IMR-90 (cell line): ENCODE measurements at regions not wholly inside any gene's neighbourhood (a gene's known extent, or its start where the extent isn't known, plus 50 kb on each side); places are given as distances from the start of the nearest gene placed in this dataset.

ENCODE experiments used
- ATAC-seq: fragments of 200-7000 bp; cut with Tn5 transposase; 2 replicates; pipeline ENCODE4 v1.9.1; 2020; ENCODE audit warnings: low read depth, mild to moderate bottlenecking, moderate library complexity
- BruUV-seq: library from RNA; stranded (reverse); fragments of 400-500 nt; replicated peaks from 2 replicates; lab custom pipeline; 2021; lab: Mats Ljungman, UMichigan
- CTCF ChIA-PET: fragments of 300-600 bp; formaldehyde crosslinking; extraction: SDS; loops from one replicate; lab custom pipeline; 2021; ENCODE audit warnings: antibody characterized with exemption; lab: Yijun Ruan, JAX
- POLR2A ChIA-PET: fragments of 300-600 bp; sonication (Branson Sonifier 250); formaldehyde crosslinking; loops from one replicate; lab custom pipeline; 2022; ENCODE audit warnings: antibody characterized with exemption; ENCODE audit not compliant: unreplicated experiment; lab: Charles Lee
- DNase-seq: peaks from one replicate; pipeline ENCODE4 v3.0.0; 2013
- H2AFZ ChIP-seq: replicated peaks from 2 replicates; pipeline ENCODE3; 2013; ENCODE audit warnings: low read length, mild to moderate bottlenecking; ENCODE audit not compliant: poor library complexity
- H2AK5ac ChIP-seq: 2 replicates; pipeline ENCODE4 v1.6.1; 2013; ENCODE audit warnings: low read depth, low read length, inconsistent platforms
- H2AK9ac ChIP-seq: replicated peaks from 2 replicates; pipeline ENCODE3; 2013; ENCODE audit warnings: mild to moderate bottlenecking, low read depth, low read length, moderate library complexity; ENCODE audit not compliant: poor library complexity
- H2BK120ac ChIP-seq: 2 replicates; pipeline ENCODE4 v1.6.1; 2013; ENCODE audit warnings: low read depth, low read length, inconsistent platforms
- H2BK15ac ChIP-seq: 3 replicates; pipeline ENCODE4 v1.6.1; 2013; ENCODE audit warnings: low read depth, low read length, inconsistent platforms
- H2BK20ac ChIP-seq: 2 replicates; pipeline ENCODE4 v1.6.1; 2013; ENCODE audit warnings: low read depth, mild to moderate bottlenecking, inconsistent platforms, low read length, moderate library complexity
- H2BK5ac ChIP-seq: 2 replicates; pipeline ENCODE4 v1.6.1; 2013; ENCODE audit warnings: mild to moderate bottlenecking, low read depth, low read length, inconsistent platforms; ENCODE audit not compliant: poor library complexity, severe bottlenecking
- H3K14ac ChIP-seq: replicated peaks from 2 replicates; pipeline ENCODE4 v1.6.1; 2013; ENCODE audit warnings: low read depth, low read length, inconsistent platforms
- H3K18ac ChIP-seq: 2 replicates; pipeline ENCODE4 v1.6.1; 2013; ENCODE audit warnings: low read depth, low read length, control low read depth
- H3K23ac ChIP-seq: 2 replicates; pipeline ENCODE4 v1.6.1; 2013; ENCODE audit warnings: low read depth, low read length, inconsistent platforms
- H3K27ac ChIP-seq: 2 replicates; pipeline ENCODE4 v1.5.1; 2013; ENCODE audit warnings: mild to moderate bottlenecking, control low read depth, low read length; ENCODE audit not compliant: insufficient read depth
- H3K27me3 ChIP-seq: 2 replicates; pipeline ENCODE4 v1.6.1; 2013; ENCODE audit warnings: low read length; ENCODE audit not compliant: control insufficient read depth, insufficient read depth
- H3K36me3 ChIP-seq: 2 replicates; pipeline ENCODE4 v1.6.1; 2013; ENCODE audit warnings: low read length, mixed read lengths; ENCODE audit not compliant: control insufficient read depth, insufficient read depth
- H3K4ac ChIP-seq: 2 replicates; pipeline ENCODE4 v1.6.1; 2013; ENCODE audit warnings: low read depth, low read length, inconsistent platforms
- H3K4me1 ChIP-seq: 2 replicates; pipeline ENCODE4 v1.6.1; 2013; ENCODE audit warnings: low read length, mixed read lengths; ENCODE audit not compliant: control insufficient read depth, insufficient read depth
- H3K4me2 ChIP-seq: 2 replicates; pipeline ENCODE4 v1.6.1; 2013; ENCODE audit warnings: low read depth, mild to moderate bottlenecking, control low read depth, low read length, moderate library complexity
- H3K4me3 ChIP-seq: 2 replicates; pipeline ENCODE4 v1.5.1; 2013; ENCODE audit warnings: low read depth, mild to moderate bottlenecking, control low read depth, low read length, moderate library complexity; ENCODE audit not compliant: insufficient read depth
- H3K56ac ChIP-seq: 2 replicates; pipeline ENCODE4 v1.6.1; 2013; ENCODE audit warnings: low read length, inconsistent platforms; ENCODE audit not compliant: insufficient read depth; ENCODE audit errors: extremely low read depth
- H3K79me1 ChIP-seq, 2 experiments: 2 replicates each; pipeline ENCODE4 v1.6.1; 2013; ENCODE audit warnings: low read length in 2 of 2, inconsistent platforms in 1 of 2, low read depth in 1 of 2
- H3K9ac ChIP-seq: 2 replicates; pipeline ENCODE4 v1.6.1; 2013; ENCODE audit warnings: low read depth, low read length, control low read depth
- H3K9me1 ChIP-seq: 2 replicates; pipeline ENCODE4 v1.6.1; 2013; ENCODE audit warnings: low read length, inconsistent platforms; ENCODE audit not compliant: insufficient read depth
- H3K9me3 ChIP-seq: 2 replicates; pipeline ENCODE4 v1.6.1; 2013; ENCODE audit warnings: low read length; ENCODE audit not compliant: control insufficient read depth, insufficient read depth
- H4K20me1 ChIP-seq: 2 replicates; pipeline ENCODE4 v1.6.1; 2013; ENCODE audit warnings: low read length, inconsistent platforms; ENCODE audit not compliant: insufficient read depth
- H4K5ac ChIP-seq: 2 replicates; pipeline ENCODE4 v1.6.1; 2013; ENCODE audit warnings: mild to moderate bottlenecking, low read depth, low read length, control low read depth
- H4K8ac ChIP-seq, 2 experiments: 2 replicates each; pipeline ENCODE4 v1.6.1; 2013; ENCODE audit warnings: low read depth in 2 of 2, low read length in 2 of 2, control low read depth in 1 of 2, inconsistent platforms in 1 of 2
- H4K91ac ChIP-seq: 2 replicates; pipeline ENCODE4 v1.6.1; 2013; ENCODE audit warnings: low read depth, low read length, inconsistent platforms; ENCODE audit not compliant: insufficient read depth
- CEBPB ChIP-seq: IDR thresholded peaks from 2 replicates; pipeline ENCODE4 v1.6.1; 2012; ENCODE audit warnings: low read depth, low read length, improper control_type of control experiment
- CTCF ChIP-seq: conservative IDR thresholded peaks from 2 replicates; pipeline ENCODE4 v1.5.1; 2012; ENCODE audit warnings: mild to moderate bottlenecking, low read depth, low read length, improper control_type of control experiment
- NFE2L2 ChIP-seq: fragments of 150-350 bp; IDR thresholded peaks from 2 replicates; pipeline ENCODE4 v1.6.1; 2016; ENCODE audit warnings: low read depth, mild to moderate bottlenecking, low read length
- SMC3 ChIP-seq: fragments of 150-350 bp; IDR thresholded peaks from 2 replicates; pipeline ENCODE4 v1.6.1; 2016; ENCODE audit warnings: low read depth, mild to moderate bottlenecking, antibody characterized with exemption, low read length, moderate library complexity
- WGBS, 2 experiments: methylation state at CpG; one replicate each; pipeline versions ENCODE4 v1.1.5 to v1.1.7; 2013; ENCODE audit warnings: missing lambda C conversion rate in 2 of 2; ENCODE audit not compliant: insufficient read length in 1 of 2; ENCODE audit errors: extremely low coverage in 2 of 2; 5-methylcytosine and 5-hydroxymethylcytosine counted together
- dilution Hi-C: fragments of 300-500 bp; cut with HindIII; formaldehyde crosslinking; loops from one replicate; pipeline ENCODE4 v1.14.3; 2018; ENCODE audit warnings: low sequenced_read_pairs; ENCODE audit not compliant: unreplicated experiment
- in situ Hi-C: fragments of 300-500 bp; cut with MboI; formaldehyde crosslinking; loops from 3 replicates; pipeline ENCODE4 v1.14.3; 2019; ENCODE audit warnings: low sequenced_read_pairs, inconsistent platforms, mixed read lengths
- intact Hi-C: fragments of 100-400 bp; cut with micrococcal nuclease; formaldehyde crosslinking; loops from 2 replicates; pipeline ENCODE4 v1.10.0; 2022

GRCh38 chr4:17112292-17112659 lies 213.8 kb upstream of the LDB2 start:
- Histone ChIP-seq H3K9ac (no peak overlapping the region), H2AK5ac (0 out of 2 replicates have a peak overlapping the region, but pooled peaks have one; percentile 14), H3K36me3 (no peaks in the 10 kb centered on the region), H3K4me2 (no peak overlapping the region), H3K27ac (no peak overlapping the region), H2BK5ac (no peak overlapping the region), H4K91ac (peak overlapping the region; percentile 42; the same call in 1 of the 2 replicates), H3K9me3 (no peaks in the 10 kb centered on the region), H2BK20ac (no peak overlapping the region), H3K27me3 (no peaks in the 10 kb centered on the region), H2AFZ (no peak overlapping the region), H4K8ac (no peak overlapping the region), H3K56ac (no peak overlapping the region), H2BK15ac (no peak overlapping the region), H3K14ac (no peak overlapping the region), H3K79me1 (no peaks in the 10 kb centered on the region), H2AK9ac (no peak overlapping the region), H3K9me1 (no peaks in the 10 kb centered on the region), H4K20me1 (no peaks in the 10 kb centered on the region), H3K4me1 (no peaks in the 10 kb centered on the region), H4K5ac (no peak overlapping the region; the same call in 1 of the 2 replicates), H3K4me3 (no peak overlapping the region), H2BK120ac (no peak overlapping the region; the same call in 1 of the 2 replicates), H3K4ac (no peak overlapping the region), H3K18ac (no peak overlapping the region; the same call in 1 of the 2 replicates), H3K23ac (no peak overlapping the region)
- dilution Hi-C loops (no loop called here), intact Hi-C loops (no loop called here), in situ Hi-C loops (no loop called here)
- DNase-seq (no peak), ATAC-seq (no peak)
- POLR2A ChIA-PET: no interaction called here
- no CpG with 5 or more reads among the region's 4 CpGs for WGBS, 2 experiments
- CTCF ChIA-PET: interaction anchor here (0.7 to 1.1 kb wide), 3 partner anchors 10 to 47 kb away, joined by 3 to 5 read pairs (median 3); no protein-coding TSS in a partner anchor
- no TSS peak for BruUV-seq
- TF ChIP-seq SMC3 (0 out of 2 replicates have a peak, but pooled peaks have one; percentile 6), NFE2L2 (no peak), CTCF (0 out of 2 replicates have a peak, but pooled peaks have one; percentile 27), CEBPB (no peak)
